ENCODE measurements at regions not wholly inside any gene's neighbourhood (a gene's known extent, or its start where the extent isn't known, plus 50 kb on each side); places are given as distances from the start of the nearest gene placed in this dataset.

DNA sequence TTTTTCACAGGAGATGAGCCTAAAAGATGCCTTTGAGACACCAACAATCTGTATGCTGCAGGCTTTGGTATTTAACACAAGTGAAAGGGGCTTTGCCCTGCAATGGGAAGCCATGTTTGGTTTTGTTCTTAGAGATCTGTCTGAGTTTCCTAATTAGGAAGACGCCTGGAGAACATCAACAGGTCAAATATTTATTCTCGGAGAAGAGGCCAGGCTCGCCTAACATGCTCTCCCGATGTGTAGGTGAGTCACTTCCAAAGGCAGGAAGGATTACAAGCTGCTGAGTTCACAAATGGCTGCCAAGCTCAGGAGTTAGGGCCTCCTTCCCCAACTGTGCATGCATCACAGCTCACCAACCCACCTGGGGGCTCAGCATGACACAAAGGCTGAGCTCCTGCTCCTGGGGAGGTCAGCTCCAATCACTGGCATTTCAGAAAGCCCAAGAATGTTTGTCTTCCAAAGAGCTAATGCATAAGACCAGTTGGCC is 119.5 kb upstream of the PRICKLE2 start:
- TF ChIP-seq POLR2A (IDR thresholded peaks at IDR 0.05): no peak
- TF ChIP-seq, protein P1, sequence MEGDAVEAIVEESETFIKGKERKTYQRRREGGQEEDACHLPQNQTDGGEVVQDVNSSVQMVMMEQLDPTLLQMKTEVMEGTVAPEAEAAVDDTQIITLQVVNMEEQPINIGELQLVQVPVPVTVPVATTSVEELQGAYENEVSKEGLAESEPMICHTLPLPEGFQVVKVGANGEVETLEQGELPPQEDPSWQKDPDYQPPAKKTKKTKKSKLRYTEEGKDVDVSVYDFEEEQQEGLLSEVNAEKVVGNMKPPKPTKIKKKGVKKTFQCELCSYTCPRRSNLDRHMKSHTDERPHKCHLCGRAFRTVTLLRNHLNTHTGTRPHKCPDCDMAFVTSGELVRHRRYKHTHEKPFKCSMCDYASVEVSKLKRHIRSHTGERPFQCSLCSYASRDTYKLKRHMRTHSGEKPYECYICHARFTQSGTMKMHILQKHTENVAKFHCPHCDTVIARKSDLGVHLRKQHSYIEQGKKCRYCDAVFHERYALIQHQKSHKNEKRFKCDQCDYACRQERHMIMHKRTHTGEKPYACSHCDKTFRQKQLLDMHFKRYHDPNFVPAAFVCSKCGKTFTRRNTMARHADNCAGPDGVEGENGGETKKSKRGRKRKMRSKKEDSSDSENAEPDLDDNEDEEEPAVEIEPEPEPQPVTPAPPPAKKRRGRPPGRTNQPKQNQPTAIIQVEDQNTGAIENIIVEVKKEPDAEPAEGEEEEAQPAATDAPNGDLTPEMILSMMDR (IDR thresholded peaks at IDR 0.05): no peak
